PC-9 (cell line): ENCODE measurements at regions not wholly inside any gene's neighbourhood (a gene's known extent, or its start where the extent isn't known, plus 50 kb on each side); places are given as distances from the start of the nearest gene placed in this dataset.
A peak's percentile ranks its signal among the peaks of the same experiment; 100 is the strongest.

Source experiments
- BruUV-seq: library from RNA; stranded (reverse); fragments of 400-500 nt; replicated peaks from 2 replicates; lab custom pipeline; 2021; lab: Mats Ljungman, UMichigan
- CTCF ChIA-PET: fragments of 300-600 bp; sonication (Branson Sonifier 250); formaldehyde crosslinking; loops from one replicate; lab custom pipeline; 2022; ENCODE audit warnings: antibody characterized with exemption; lab: Charles Lee
- POLR2A ChIA-PET: fragments of 300-600 bp; sonication (Branson Sonifier 250); formaldehyde crosslinking; loops from one replicate; lab custom pipeline; 2022; ENCODE audit warnings: antibody characterized with exemption; ENCODE audit not compliant: unreplicated experiment; lab: Charles Lee
- DNase-seq, 2 experiments: peaks; one replicate each; pipeline versions ENCODE4 v3.0.0 to v3.0.0-alpha.2; 2015 to 2022; ENCODE audit warnings: mixed read lengths in 1 of 2
- H2AFZ ChIP-seq: fragments of 200-600 bp; sonication (generic); 2 replicates; pipeline ENCODE4 v1.8.1; 2017; ENCODE audit warnings: antibody characterized with exemption
- H3F3A ChIP-seq: fragments of 200-600 bp; sonication (generic); 2 replicates; pipeline ENCODE4 v1.8.1; 2017; ENCODE audit warnings: antibody characterized with exemption, mild to moderate bottlenecking, low read depth; ENCODE audit not compliant: insufficient read depth
- H3K27ac ChIP-seq: fragments of 200-600 bp; sonication (generic); 2 replicates; pipeline ENCODE4 v1.6.1; 2016; ENCODE audit warnings: mixed run types
- H3K27me3 ChIP-seq: fragments of 200-600 bp; sonication (generic); 2 replicates; pipeline ENCODE4 v1.6.1; 2016; ENCODE audit warnings: low read depth, mixed run types; ENCODE audit not compliant: insufficient read depth
- H3K36me3 ChIP-seq: fragments of 200-600 bp; sonication (generic); 2 replicates; pipeline ENCODE4 v1.6.1; 2016; ENCODE audit warnings: low read depth, mixed run types
- H3K4me1 ChIP-seq: fragments of 200-600 bp; sonication (generic); replicated peaks from 2 replicates; pipeline ENCODE4 v1.6.1; 2016; ENCODE audit warnings: mixed run types; ENCODE audit not compliant: insufficient read depth
- H3K4me2 ChIP-seq: fragments of 200-600 bp; sonication (generic); 2 replicates; pipeline ENCODE4 v1.6.1; 2017; ENCODE audit warnings: mixed run types
- H3K4me3 ChIP-seq: fragments of 200-600 bp; sonication (generic); 2 replicates; pipeline ENCODE4 v1.6.1; 2016; ENCODE audit warnings: mixed run types
- H3K79me2 ChIP-seq: fragments of 200-600 bp; sonication (generic); 2 replicates; pipeline ENCODE4 v1.6.1; 2017; ENCODE audit warnings: low read depth, mixed run types
- H3K9me2 ChIP-seq: fragments of 200-600 bp; sonication (generic); 2 replicates; pipeline ENCODE4 v1.8.1; 2017; ENCODE audit warnings: mild to moderate bottlenecking; ENCODE audit not compliant: insufficient read depth
- H3K9me3 ChIP-seq: fragments of 200-600 bp; sonication (generic); 2 replicates; pipeline ENCODE4 v1.8.1; 2016; ENCODE audit warnings: low read depth; ENCODE audit not compliant: insufficient read depth
- H4K20me1 ChIP-seq: fragments of 200-600 bp; sonication (generic); 2 replicates; pipeline ENCODE4 v1.8.1; 2017; ENCODE audit not compliant: insufficient read depth
- EZH2 ChIP-seq: fragments of 200-600 bp; sonication (generic); IDR thresholded peaks from 2 replicates; pipeline ENCODE4 v1.8.0; 2017; ENCODE audit warnings: antibody characterized with exemption, low read depth
- intact Hi-C: fragments of 100-400 bp; cut with micrococcal nuclease; formaldehyde crosslinking; loops from one replicate; pipeline ENCODE4 v1.10.0; 2022; ENCODE audit not compliant: unreplicated experiment
- TF ChIP-seq, protein P1 (sequence below): fragments of 200-600 bp; sonication (generic); conservative IDR thresholded peaks from 2 replicates; pipeline ENCODE4 v1.6.1; 2017; ENCODE audit warnings: mixed run types, antibody characterized with exemption, mild to moderate bottlenecking, moderate library complexity

DNA sequence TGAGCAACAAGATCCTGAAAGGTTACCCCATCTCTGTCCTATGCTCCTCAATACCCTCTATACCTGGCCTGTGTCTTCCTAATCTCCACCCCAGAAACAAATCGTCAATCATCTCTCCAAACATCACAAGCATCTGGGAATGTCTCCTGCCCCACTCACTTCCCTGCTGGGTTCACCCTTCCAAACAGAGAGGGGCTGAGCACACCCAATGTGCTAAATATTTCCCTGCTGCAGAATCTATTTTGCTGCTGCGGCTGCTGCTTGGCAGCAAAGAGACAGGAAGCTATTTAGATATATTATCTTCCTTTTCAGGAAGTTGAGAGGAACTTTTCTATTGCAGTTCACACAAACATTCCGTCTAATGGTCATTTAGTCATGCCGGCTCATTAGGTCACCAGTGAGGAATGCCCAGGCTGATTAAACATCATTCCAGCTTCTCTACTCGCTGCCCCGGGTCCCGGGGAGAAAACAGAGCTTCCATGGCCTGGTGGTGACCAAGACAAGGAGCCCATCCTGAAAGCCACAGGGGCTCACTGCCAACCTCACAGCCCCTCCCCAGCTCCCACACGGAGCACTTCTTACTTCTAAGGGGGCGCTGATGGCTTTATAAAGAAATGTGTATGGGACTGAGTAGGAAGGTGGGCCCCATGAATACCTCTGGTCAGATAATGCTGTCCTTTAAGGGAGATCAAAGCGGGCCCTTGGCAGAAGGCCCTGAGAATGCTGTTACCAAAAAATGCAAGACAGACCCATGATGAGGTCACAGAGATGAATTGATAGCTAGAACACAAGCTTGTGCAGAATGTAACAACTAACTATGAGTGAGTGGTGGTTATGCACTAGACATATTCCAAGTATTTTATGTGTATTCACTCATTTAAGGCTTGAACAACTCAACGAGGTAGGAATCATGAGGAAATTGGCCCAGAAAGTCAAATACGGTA is 218.3 kb downstream of the SOX9 start:
- ChIA-PET CTCF (no interaction called here), POLR2A (interaction anchor here (0.6 to 1.1 kb wide), 7 partner anchors 19 to 228 kb away, joined by 3 to 11 read pairs (median 4); partner anchors contain the start of gene SOX9)
- H4K20me1 ChIP-seq, result no peaks in the 10 kb centered on the region
- BruUV-seq, result TSS peak; percentile 88
- no peaks in the 10 kb centered on the region for H3K9me3 ChIP-seq
- intact Hi-C loops, result loop anchor here (1.0 to 2.0 kb wide), 8 partner anchors 19 to 706 kb away; partner anchors contain the start of gene SOX9
- H3K27me3 ChIP-seq, result no peaks in the 10 kb centered on the region
- TF ChIP-seq EZH2, result no peak
- TF ChIP-seq, protein P1, sequence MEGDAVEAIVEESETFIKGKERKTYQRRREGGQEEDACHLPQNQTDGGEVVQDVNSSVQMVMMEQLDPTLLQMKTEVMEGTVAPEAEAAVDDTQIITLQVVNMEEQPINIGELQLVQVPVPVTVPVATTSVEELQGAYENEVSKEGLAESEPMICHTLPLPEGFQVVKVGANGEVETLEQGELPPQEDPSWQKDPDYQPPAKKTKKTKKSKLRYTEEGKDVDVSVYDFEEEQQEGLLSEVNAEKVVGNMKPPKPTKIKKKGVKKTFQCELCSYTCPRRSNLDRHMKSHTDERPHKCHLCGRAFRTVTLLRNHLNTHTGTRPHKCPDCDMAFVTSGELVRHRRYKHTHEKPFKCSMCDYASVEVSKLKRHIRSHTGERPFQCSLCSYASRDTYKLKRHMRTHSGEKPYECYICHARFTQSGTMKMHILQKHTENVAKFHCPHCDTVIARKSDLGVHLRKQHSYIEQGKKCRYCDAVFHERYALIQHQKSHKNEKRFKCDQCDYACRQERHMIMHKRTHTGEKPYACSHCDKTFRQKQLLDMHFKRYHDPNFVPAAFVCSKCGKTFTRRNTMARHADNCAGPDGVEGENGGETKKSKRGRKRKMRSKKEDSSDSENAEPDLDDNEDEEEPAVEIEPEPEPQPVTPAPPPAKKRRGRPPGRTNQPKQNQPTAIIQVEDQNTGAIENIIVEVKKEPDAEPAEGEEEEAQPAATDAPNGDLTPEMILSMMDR, result no peak
- H3K79me2 ChIP-seq, result no peaks in the 10 kb centered on the region
- peak; percentile 81 to 97 for DNase-seq
- no peaks in the 10 kb centered on the region for H3K36me3 ChIP-seq
- H3K4me1 ChIP-seq, result peaks cover 34% of the 10 kb centered on the region
- peak overlapping the region; percentile 67 for H3K4me2 ChIP-seq
- H3K9me2 ChIP-seq, result no peaks in the 10 kb centered on the region
- no peak overlapping the region; the same call in 1 of the 2 replicates for H3K4me3 ChIP-seq
- H2AFZ ChIP-seq, result 0 out of 2 replicates have a peak overlapping the region, but pooled peaks have one; percentile 35
- H3F3A ChIP-seq, result peaks cover 30% of the 10 kb centered on the region
- peak overlapping the region; percentile 88 for H3K27ac ChIP-seq

DNA sequence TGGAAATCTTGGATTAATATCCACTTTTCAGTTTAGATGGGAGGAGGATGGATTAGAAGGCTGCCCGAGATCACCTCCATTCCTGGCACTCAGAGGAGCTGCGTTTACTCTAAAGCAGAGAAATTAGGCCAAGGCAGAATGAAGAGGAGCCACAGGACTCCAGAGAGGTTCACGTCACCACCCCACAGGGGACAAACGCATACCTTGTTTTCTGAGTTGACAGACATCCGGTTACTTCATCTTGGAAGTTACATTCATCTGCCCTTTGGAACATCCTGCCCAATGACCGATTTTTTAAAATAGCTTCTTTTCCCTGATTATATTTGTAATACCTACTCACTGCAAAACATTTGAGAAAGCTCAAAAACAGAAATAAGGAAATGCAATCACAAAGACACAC is 220.0 kb downstream of the SOX9 start:
- H3K79me2 ChIP-seq, result no peaks in the 10 kb centered on the region
- no TSS peak for BruUV-seq
- H3K27ac ChIP-seq, result 0 out of 2 replicates have a peak overlapping the region, but pooled peaks have one; percentile 88
- H3K4me1 ChIP-seq, result peaks cover 34% of the 10 kb centered on the region
- no peaks in the 10 kb centered on the region for H4K20me1 ChIP-seq
- no peaks in the 10 kb centered on the region for H3K27me3 ChIP-seq
- DNase-seq, result no peak
- no peaks in the 10 kb centered on the region for H3K9me3 ChIP-seq
- no peak overlapping the region for H2AFZ ChIP-seq
- H3K4me3 ChIP-seq, result no peak overlapping the region
- no peaks in the 10 kb centered on the region for H3K36me3 ChIP-seq
- ChIA-PET POLR2A (no interaction called here), CTCF (no interaction called here)
- no peak overlapping the region for H3K4me2 ChIP-seq
- intact Hi-C loops, result no loop called here
- TF ChIP-seq, protein P1, result no peak
- TF ChIP-seq EZH2, result no peak
- no peaks in the 10 kb centered on the region for H3K9me2 ChIP-seq
- H3F3A ChIP-seq, result peaks cover 30% of the 10 kb centered on the region

DNA sequence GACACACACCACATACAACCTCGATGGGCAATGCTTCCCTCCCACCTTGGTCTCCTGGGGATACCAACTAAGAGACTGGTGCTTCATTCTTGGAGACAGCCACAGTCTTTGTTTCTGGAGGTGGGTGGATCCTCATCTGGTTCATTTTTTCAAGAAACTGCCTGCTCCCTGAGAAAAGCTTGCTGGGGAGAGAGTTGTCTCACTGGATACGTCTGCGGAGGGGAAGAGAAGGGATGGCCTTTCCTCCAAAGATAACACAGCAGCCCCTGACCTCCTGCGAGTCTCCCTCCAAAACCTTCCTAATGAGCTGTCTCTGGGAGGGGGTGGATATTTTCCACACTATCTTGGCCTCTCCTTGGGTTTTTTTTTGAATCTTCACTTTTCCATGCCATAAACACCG is 221.2 kb downstream of the SOX9 start:
- POLR2A ChIA-PET, result no interaction called here
- Histone ChIP-seq H3K9me3 (no peaks in the 10 kb centered on the region), H3K4me1 (peaks cover 34% of the 10 kb centered on the region), H3K36me3 (no peaks in the 10 kb centered on the region), H4K20me1 (no peaks in the 10 kb centered on the region), H2AFZ (no peak overlapping the region), H3K4me2 (no peak overlapping the region), H3F3A (peaks cover 30% of the 10 kb centered on the region), H3K27ac (no peak overlapping the region), H3K4me3 (no peak overlapping the region), H3K27me3 (no peaks in the 10 kb centered on the region), H3K79me2 (no peaks in the 10 kb centered on the region), H3K9me2 (no peaks in the 10 kb centered on the region)
- CTCF ChIA-PET, result no interaction called here
- no peak for DNase-seq
- no TSS peak for BruUV-seq
- intact Hi-C loops, result no loop called here
- TF ChIP-seq, protein P1, result no peak
- no peak for TF ChIP-seq EZH2
